NT2/D1 (cell line): ENCODE measurements at regions not wholly inside any gene's neighbourhood (a gene's known extent, or its start where the extent isn't known, plus 50 kb on each side); places are given as distances from the start of the nearest gene placed in this dataset.

Source experiments
- SUZ12 ChIP-seq: IDR thresholded peaks from 2 replicates; pipeline ENCODE4 v1.6.1; 2011; ENCODE audit not compliant: insufficient read length, insufficient read depth; ENCODE audit errors: extremely low read depth
- YY1 ChIP-seq: IDR thresholded peaks from 2 replicates; pipeline ENCODE4 v1.6.1; 2011; ENCODE audit not compliant: insufficient read length, insufficient read depth
- ZNF274 ChIP-seq: IDR thresholded peaks from 2 replicates; pipeline ENCODE4 v1.6.1; 2011; ENCODE audit warnings: mild to moderate bottlenecking, low read depth, low read length

- TF ChIP-seq SUZ12 (no peak), ZNF274 (no peak), YY1 (no peak)
These were observed 1138.8 kb downstream of the XPNPEP1 start for GRCh38 chr10:108784534-108784933.
